ENCODE measurements at regions not wholly inside any gene's neighbourhood (a gene's known extent, or its start where the extent isn't known, plus 50 kb on each side); places are given as distances from the start of the nearest gene placed in this dataset.

- Mint-ChIP-seq H3K4me1 (no peaks in the 10 kb centered on the region), H3K4me3 (no peak overlapping the region), H3K27me3 (no peaks in the 10 kb centered on the region), H3K9me3 (peaks cover 10 to 40% (median 31%) of the 10 kb centered on the region in 3 donors), H3K27ac (no peak overlapping the region), H3K36me3 (peaks cover 3% of the 10 kb centered on the region)
Measured at GRCh38 chr19:23855676-23856075, 59.0 kb upstream of the ZNF726 start.

- Mint-ChIP-seq H3K4me3 (no peak overlapping the region), H3K27me3 (no peaks in the 10 kb centered on the region), H3K4me1 (no peaks in the 10 kb centered on the region), H3K36me3 (peaks cover 3% of the 10 kb centered on the region), H3K9me3 (peaks cover 17 to 51% (median 35%) of the 10 kb centered on the region in 3 donors), H3K27ac (no peak overlapping the region)
Measured at GRCh38 chr19:23851966-23852365, 62.7 kb upstream of the ZNF726 start.

- Mint-ChIP-seq H3K36me3 (no peaks in the 10 kb centered on the region), H3K27ac (no peak overlapping the region), H3K4me1 (no peaks in the 10 kb centered on the region), H3K4me3 (no peak overlapping the region), H3K9me3 (peaks cover 14 to 38% (median 25%) of the 10 kb centered on the region in 3 donors), H3K27me3 (no peaks in the 10 kb centered on the region)
Measured at GRCh38 chr19:23832717-23833327, 74.1 kb upstream of the ZNF681 start.

GRCh38 chr19:23823952-23824389 is 65.3 kb upstream of the ZNF681 start:
- Mint-ChIP-seq H3K4me3 (peak overlapping the region in 1 of 4 donors; percentile 33), H3K27ac (peak overlapping the region in 2 of 3 donors; percentile 67 to 71), H3K9me3 (peaks cover 5 to 28% (median 24%) of the 10 kb centered on the region in 3 donors), H3K4me1 (peaks cover 0 to 2% (median 1%) of the 10 kb centered on the region in 3 donors), H3K36me3 (no peaks in the 10 kb centered on the region), H3K27me3 (no peaks in the 10 kb centered on the region)

GRCh38 chr19:23822735-23823134 is 64.0 kb upstream of the ZNF681 start:
- Mint-ChIP-seq H3K4me1 (peaks cover 0 to 2% (median 1%) of the 10 kb centered on the region in 3 donors), H3K27me3 (no peaks in the 10 kb centered on the region), H3K36me3 (no peaks in the 10 kb centered on the region), H3K9me3 (peaks cover 7 to 28% (median 24%) of the 10 kb centered on the region in 3 donors), H3K4me3 (no peak overlapping the region), H3K27ac (peak overlapping the region in 1 of 3 donors; percentile 35)

- Mint-ChIP-seq H3K4me3 (no peak overlapping the region), H3K9me3 (peaks cover 5 to 15% (median 9%) of the 10 kb centered on the region in 3 donors), H3K36me3 (peaks cover 3% of the 10 kb centered on the region), H3K27me3 (no peaks in the 10 kb centered on the region), H3K27ac (no peak overlapping the region), H3K4me1 (peaks cover 0 to 2% (median 0%) of the 10 kb centered on the region in 3 donors)
Measured at GRCh38 chr19:23817519-23817918, 58.8 kb upstream of the ZNF681 start.

- H3K27ac Mint-ChIP-seq = no peak overlapping the region
Measured at GRCh38 chr19:23810496-23810895, 51.8 kb upstream of the ZNF681 start.

More at GRCh38 chr19:23810496-23810895, 51.8 kb upstream of the ZNF681 start:
- Mint-ChIP-seq H3K36me3 (peaks cover 7% of the 10 kb centered on the region), H3K27me3 (no peaks in the 10 kb centered on the region), H3K9me3 (peaks cover 2 to 5% (median 3%) of the 10 kb centered on the region in 3 donors), H3K4me1 (no peaks in the 10 kb centered on the region), H3K4me3 (no peak overlapping the region)

Measured in IgD-negative memory B cell (primary cell).